Bronchial epithelial cell (primary cell): ENCODE measurements at regions not wholly inside any gene's neighbourhood (a gene's known extent, or its start where the extent isn't known, plus 50 kb on each side); places are given as distances from the start of the nearest gene placed in this dataset.

Source experiments
- DNase-seq: peaks from one replicate; pipeline ENCODE4 v3.0.0-alpha.2; 2010; ENCODE audit warnings: low read depth
- FAIRE-seq: peaks from 2 replicates; lab custom pipeline; 2011; peaks lifted over from hg19 to GRCh38; lab: Jason Lieb, UNC
- H3K27me3 ChIP-seq: 2 replicates; pipeline ENCODE4 v1.5.1; 2011; ENCODE audit warnings: low read length; ENCODE audit not compliant: control insufficient read depth, insufficient read depth
- H3K36me3 ChIP-seq: 2 replicates; pipeline ENCODE4 v1.5.1; 2011; ENCODE audit warnings: low read length; ENCODE audit not compliant: control insufficient read depth, insufficient read depth
- H3K4me3 ChIP-seq: 2 replicates; pipeline ENCODE4 v1.5.1; 2011; ENCODE audit warnings: mild to moderate bottlenecking, low read depth, low read length, control low read depth
- TF ChIP-seq, protein P1 (sequence below): IDR thresholded peaks from 2 replicates; pipeline ENCODE4 v1.5.1; 2011; ENCODE audit warnings: mild to moderate bottlenecking, moderate library complexity, low read length, control low read depth, inconsistent platforms; ENCODE audit not compliant: insufficient read depth, severe bottlenecking

DNA sequence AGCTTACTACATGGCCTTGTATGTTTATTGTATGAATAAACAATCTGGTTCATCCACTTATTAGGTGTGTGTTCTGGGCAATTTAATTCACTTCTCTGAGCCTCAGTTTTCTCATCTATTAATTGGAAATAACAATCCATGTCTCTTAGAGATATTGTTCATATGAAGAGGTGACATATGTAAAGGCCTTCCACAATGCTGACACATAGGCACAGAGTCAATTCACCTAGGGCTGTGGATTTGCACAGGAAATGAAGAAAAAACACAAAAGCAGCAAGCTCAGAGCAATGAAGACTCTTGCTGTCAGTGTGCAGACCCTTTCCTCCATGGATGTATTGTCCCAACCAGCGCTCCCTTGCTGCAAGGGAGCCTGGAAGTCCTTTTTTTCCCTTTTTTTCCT is 195.2 kb upstream of the CAMK1G start:
- H3K36me3 ChIP-seq, result no peaks in the 10 kb centered on the region
- no peak overlapping the region for H3K4me3 ChIP-seq
- no peaks in the 10 kb centered on the region for H3K27me3 ChIP-seq
- FAIRE-seq (no peak), DNase-seq (peak; percentile 62)
- TF ChIP-seq, protein P1, sequence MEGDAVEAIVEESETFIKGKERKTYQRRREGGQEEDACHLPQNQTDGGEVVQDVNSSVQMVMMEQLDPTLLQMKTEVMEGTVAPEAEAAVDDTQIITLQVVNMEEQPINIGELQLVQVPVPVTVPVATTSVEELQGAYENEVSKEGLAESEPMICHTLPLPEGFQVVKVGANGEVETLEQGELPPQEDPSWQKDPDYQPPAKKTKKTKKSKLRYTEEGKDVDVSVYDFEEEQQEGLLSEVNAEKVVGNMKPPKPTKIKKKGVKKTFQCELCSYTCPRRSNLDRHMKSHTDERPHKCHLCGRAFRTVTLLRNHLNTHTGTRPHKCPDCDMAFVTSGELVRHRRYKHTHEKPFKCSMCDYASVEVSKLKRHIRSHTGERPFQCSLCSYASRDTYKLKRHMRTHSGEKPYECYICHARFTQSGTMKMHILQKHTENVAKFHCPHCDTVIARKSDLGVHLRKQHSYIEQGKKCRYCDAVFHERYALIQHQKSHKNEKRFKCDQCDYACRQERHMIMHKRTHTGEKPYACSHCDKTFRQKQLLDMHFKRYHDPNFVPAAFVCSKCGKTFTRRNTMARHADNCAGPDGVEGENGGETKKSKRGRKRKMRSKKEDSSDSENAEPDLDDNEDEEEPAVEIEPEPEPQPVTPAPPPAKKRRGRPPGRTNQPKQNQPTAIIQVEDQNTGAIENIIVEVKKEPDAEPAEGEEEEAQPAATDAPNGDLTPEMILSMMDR, result no peak

DNA sequence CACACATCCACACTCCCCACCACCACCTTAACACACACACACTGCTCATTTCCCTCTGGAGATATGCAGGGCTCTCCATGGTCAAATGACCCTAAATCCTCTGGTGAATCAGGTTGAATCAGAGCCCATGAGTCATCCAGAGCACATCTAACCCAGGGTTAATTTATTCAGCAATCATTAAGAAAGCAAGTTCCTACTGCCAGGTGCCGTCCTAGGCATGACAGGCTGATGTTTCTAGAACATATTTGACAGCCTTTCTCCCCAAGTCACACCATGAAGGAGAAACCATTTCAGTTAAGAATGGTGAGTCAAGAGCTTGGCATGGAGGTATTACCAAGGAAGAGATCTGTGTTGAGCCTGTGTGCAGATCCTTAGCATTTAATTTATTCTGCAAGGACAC is 194.3 kb upstream of the CAMK1G start:
- Histone ChIP-seq H3K36me3 (no peaks in the 10 kb centered on the region), H3K4me3 (no peak overlapping the region), H3K27me3 (no peaks in the 10 kb centered on the region)
- TF ChIP-seq, protein P1, result no peak
- DNase-seq (peak; percentile 100), FAIRE-seq (peak; percentile 97)

DNA sequence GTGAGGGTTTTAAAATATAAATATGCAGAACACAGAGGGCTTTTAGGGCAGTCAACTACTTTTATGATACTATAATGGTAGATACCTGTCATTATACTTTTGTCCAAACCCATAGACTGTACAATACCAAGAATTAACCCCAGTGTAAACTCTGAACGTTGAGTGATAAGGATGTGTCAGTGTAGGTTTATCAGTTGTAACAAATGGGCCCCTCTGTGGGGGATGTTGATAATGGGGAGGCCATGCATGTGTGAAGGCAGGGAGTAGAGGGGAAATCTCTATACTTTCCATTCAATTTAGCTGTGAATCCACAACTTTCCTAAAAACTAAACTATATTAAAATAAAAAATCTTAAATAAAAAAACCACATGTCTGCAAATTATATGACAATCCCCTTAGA is 193.5 kb upstream of the CAMK1G start:
- FAIRE-seq, result no peak

DNA sequence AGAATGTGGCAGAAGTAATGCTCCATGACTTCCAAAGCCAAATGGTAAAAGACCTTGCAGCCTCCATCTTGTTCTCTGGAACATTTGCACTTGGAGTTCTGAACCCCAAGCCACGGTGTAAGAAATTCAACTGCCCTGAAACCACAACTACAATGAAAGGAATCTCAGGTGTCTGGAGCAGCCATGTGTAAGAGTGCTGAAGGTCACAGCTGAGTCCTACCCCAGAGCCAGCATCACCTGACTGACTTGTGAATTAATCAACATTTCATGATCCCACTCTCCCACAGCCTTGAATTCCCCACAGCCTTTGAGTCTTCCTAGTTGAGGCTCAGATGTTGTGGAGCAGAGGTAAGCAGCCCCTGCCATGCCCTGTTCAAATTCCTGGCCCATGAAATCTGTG is 192.8 kb upstream of the CAMK1G start:
- DNase-seq (no peak), FAIRE-seq (no peak)
- Histone ChIP-seq H3K27me3 (no peaks in the 10 kb centered on the region), H3K36me3 (no peaks in the 10 kb centered on the region), H3K4me3 (no peak overlapping the region)
- TF ChIP-seq, protein P1, result no peak

More for the DNA sequence above, 193.5 kb upstream of the CAMK1G start:
- no peaks in the 10 kb centered on the region for H3K36me3 ChIP-seq
- TF ChIP-seq, protein P1, result no peak
- H3K4me3 ChIP-seq, result no peak overlapping the region
- DNase-seq, result no peak
- H3K27me3 ChIP-seq, result no peaks in the 10 kb centered on the region

DNA sequence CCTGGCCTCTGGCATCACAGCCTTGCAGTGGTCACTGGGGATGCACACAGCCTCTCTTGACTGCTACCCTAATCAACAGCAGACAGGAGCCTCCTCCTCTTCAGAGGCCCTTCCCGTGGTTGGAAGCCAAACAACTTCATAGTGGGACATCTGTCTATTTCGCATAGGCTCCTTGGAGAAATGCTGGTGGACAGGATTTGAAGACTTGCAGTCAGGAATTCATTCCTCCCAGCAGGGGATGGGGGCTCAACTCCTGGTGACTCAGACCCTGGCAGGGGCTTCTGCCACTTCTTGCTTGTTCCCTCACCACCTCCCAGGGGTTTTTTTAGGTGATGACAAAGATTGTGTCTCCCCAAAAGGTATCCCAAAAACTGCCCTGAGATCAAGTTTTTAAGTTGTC is 191.7 kb upstream of the CAMK1G start:
- TF ChIP-seq, protein P1, result no peak
- DNase-seq (no peak), FAIRE-seq (no peak)
- Histone ChIP-seq H3K4me3 (no peak overlapping the region), H3K27me3 (no peaks in the 10 kb centered on the region), H3K36me3 (no peaks in the 10 kb centered on the region)

DNA sequence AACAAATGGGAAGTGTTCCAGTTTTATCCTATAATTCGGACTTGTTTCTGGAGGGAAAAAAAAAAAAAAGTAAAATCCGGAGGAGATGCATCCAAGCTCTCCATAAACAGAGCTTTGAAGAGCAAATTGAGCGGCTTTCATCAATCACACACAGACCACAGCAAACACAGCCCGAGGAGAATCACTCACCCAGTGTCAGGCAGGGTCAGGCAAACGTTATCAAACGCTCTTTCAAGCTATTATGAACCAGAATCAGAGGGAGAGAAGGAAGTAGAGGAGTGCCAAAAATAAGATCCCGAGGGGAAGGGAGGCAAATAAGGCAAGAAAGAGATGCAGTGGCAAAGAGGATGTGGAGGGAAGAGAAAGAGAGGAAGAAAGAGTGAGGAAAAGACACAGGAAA is 188.3 kb upstream of the CAMK1G start:
- no peak for FAIRE-seq

More for the DNA sequence above, 188.3 kb upstream of the CAMK1G start:
- no peaks in the 10 kb centered on the region for H3K27me3 ChIP-seq
- no peak overlapping the region for H3K4me3 ChIP-seq
- TF ChIP-seq, protein P1, result no peak
- DNase-seq, result no peak
- no peaks in the 10 kb centered on the region for H3K36me3 ChIP-seq
